AG09309 (cell line): ENCODE measurements at regions not wholly inside any gene's neighbourhood (a gene's known extent, or its start where the extent isn't known, plus 50 kb on each side); places are given as distances from the start of the nearest gene placed in this dataset.

Source experiments
- DNase-seq: peaks from one replicate; pipeline ENCODE4 v3.0.0-alpha.2; 2010; ENCODE audit warnings: low read depth
- H3K4me3 ChIP-seq: 2 replicates; pipeline ENCODE4 v1.5.1; 2011; ENCODE audit warnings: mild to moderate bottlenecking, low read depth, low read length, moderate library complexity; ENCODE audit not compliant: control insufficient read depth
- CTCF ChIP-seq: IDR thresholded peaks from 2 replicates; pipeline ENCODE4 v1.5.1; 2011; ENCODE audit warnings: mild to moderate bottlenecking, low read depth, low read length, inconsistent platforms; ENCODE audit not compliant: insufficient read depth, control insufficient read depth; ENCODE audit errors: missing control alignments

GRCh38 chr4:64533637-64534036 is 124.4 kb upstream of the TECRL start:
- no peak for TF ChIP-seq CTCF
- no peak for DNase-seq
- no peak overlapping the region for H3K4me3 ChIP-seq

- H3K4me3 ChIP-seq: no peak overlapping the region
- TF ChIP-seq CTCF: no peak
- DNase-seq: no peak
These were observed 123.9 kb upstream of the TECRL start for GRCh38 chr4:64533159-64533558.

GRCh38 chr4:64520421-64520820 is 111.2 kb upstream of the TECRL start:
- no peak for TF ChIP-seq CTCF
- no peak overlapping the region for H3K4me3 ChIP-seq
- no peak for DNase-seq

GRCh38 chr4:64518600-64518999 is 109.3 kb upstream of the TECRL start:
- H3K4me3 ChIP-seq: no peak overlapping the region
- TF ChIP-seq CTCF: no peak
- no peak for DNase-seq

- no peak for TF ChIP-seq CTCF
- no peak for DNase-seq
- H3K4me3 ChIP-seq: no peak overlapping the region
These were observed 106.9 kb upstream of the TECRL start for GRCh38 chr4:64516176-64516575.

- TF ChIP-seq CTCF: no peak
- H3K4me3 ChIP-seq: no peak overlapping the region
- DNase-seq: no peak
These were observed 98.8 kb upstream of the TECRL start for GRCh38 chr4:64508089-64508488.
